Posterior cingulate gyrus (tissue), 11 donors: ENCODE measurements at regions not wholly inside any gene's neighbourhood (a gene's known extent, or its start where the extent isn't known, plus 50 kb on each side); places are given as distances from the start of the nearest gene placed in this dataset.
"Not testable (repeated sequence)": the region's sequence is repeated elsewhere in the genome, so short reads cannot be mapped to it uniquely, and the experiment has no call there.

Experiments
- DNase-seq, 10 donors: peaks; one replicate each; pipeline versions ENCODE4 v3.0.0 to v3.0.0-alpha.2; 2020 to 2021; ENCODE audit warnings: mixed read lengths in 3 of 10
- intact Hi-C: fragments of 100-400 bp; cut with DNase I; formaldehyde crosslinking; loops from one replicate; pipeline ENCODE4 v1.15.1; 2023

DNA sequence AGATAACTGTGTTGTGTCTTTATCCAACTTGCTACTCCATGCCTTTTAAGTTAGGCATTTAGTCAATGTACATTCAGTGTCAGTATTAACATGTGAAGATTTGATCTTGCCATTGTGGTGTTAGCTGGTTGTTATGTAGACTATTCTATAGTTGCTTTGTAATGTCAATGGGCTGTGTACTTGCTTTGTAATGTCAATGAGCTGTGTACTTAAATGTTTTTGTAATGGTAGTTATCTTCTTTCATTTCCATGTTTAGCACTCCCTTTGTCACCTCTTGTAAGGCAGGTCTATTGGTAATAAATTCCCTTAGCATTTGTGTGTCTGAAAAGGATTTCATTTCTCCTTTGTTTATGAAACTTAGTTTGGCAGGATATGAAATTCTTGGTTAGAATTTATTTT lies 53.4 kb downstream of the MC4R start:
- no peak for DNase-seq
- intact Hi-C loops = no loop called here

DNA sequence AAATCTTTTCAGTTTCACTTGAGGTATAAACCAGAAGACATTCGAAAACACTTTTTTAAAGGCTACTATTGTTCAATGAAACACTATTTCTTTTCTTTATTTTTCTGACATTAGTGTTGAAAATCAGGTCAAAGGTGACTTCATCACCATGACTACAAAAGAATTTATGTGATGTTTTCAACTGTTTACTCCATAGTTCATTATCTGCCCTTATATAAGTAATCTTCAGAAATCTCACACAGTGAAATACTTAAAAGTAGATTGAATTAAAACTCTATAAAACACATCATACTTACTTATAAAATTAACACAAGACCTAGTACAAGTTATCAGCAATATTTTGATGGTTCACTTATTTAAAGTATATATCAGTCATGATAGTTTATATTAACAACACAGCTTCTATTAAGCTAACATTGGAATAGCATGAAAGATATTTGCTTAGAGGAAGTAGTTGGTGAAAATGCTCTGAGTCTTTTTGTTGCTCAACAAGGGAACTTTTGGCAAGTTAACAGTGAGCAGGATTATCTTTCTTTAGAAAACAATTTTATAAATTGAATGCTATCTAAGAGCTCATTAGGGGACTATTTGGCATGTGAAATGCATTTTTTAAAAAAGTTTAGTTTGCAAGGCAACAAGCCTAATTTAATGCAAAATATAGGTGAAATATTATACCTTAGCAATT lies 60.8 kb downstream of the MC4R start:
- intact Hi-C loops = no loop called here
- no peak for DNase-seq

DNA sequence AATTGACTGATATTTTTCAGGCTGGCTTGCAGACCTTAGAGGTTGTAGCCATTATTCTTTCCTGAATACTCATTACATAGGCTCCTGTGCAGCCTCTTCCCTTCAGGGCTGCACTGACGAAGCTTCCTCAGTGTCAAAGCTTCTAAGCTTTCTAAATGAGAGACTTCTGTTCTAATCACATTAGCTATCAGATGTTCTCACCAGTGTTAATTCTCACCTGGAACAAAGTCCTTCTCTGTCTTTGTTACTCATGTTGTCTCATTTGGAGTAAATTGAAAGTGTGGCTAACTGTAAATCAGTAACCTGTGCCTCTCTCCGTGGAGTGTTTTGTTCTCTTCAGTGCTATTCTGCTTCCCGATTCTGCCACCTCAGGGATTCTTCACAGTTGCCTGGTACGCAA lies 76.9 kb downstream of the MC4R start:
- intact Hi-C loops = no loop called here
- DNase-seq = no peak

DNA sequence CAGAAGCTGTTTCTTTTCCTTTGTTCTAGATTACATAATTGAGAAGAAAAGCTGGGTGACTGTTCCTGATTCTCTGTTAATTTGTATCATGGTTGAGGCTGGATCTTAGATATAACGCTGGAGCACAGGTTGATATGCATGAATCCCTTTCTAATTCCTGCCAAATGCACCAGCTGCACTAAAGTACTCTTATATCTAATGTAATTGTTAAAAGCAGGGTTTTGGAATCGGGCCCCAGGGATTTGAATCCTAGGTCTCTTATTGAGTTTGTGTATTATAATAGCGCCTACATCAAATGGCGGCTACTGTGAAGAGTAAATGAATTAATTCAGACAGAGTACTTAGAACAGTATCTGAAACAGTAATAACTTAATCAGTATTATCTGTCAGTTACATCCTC lies 80.4 kb downstream of the MC4R start:
- no peak for DNase-seq
- intact Hi-C loops = no loop called here

DNA sequence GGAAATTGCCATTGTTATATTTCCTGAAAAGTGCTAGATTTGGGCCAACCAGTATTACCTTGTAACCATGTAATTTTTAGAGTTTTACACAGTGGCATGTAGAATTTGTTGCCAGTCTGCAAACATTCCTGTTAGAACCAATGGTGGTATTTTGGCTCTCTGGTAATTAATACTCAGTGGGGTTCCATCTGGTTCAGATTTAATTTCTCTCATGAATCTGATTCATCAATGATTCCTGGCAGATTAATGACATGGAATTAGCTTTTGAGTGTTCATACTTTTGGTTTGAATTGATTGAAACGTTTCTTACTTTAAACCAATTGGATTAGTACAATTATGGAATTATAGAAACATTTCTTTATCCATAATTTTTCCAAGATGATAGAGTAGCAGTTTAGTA lies 93.2 kb downstream of the MC4R start:
- DNase-seq = no peak
- intact Hi-C loops = no loop called here

DNA sequence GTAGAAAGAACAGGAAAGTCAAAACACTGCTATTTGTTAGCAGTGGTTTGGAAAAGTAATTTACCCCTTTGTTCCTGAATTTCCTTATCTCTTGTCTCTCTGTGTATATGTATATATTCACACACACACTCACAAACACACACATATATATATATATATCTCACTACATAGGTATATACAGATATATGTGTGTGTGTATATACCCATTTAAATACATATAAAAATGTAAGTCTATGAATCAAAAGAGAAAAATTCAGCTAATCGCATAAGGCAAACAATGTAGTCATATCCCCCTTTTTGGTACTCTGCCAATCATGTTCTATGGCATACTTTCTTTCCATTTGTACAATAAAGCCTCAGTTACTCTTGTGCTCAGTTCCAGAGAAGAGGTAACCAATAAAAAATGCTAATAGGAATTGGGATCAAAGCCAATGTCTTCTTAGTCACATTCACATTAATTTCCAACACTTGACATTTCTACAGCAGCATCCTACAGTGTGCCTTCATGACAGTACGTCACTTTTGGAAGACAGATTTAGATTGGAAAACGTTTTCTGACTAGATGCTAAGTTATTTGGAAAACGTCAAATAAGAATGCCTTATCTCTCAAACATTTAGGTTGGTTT lies 94.6 kb downstream of the MC4R start:
- no peak for DNase-seq
- intact Hi-C loops = no loop called here

DNA sequence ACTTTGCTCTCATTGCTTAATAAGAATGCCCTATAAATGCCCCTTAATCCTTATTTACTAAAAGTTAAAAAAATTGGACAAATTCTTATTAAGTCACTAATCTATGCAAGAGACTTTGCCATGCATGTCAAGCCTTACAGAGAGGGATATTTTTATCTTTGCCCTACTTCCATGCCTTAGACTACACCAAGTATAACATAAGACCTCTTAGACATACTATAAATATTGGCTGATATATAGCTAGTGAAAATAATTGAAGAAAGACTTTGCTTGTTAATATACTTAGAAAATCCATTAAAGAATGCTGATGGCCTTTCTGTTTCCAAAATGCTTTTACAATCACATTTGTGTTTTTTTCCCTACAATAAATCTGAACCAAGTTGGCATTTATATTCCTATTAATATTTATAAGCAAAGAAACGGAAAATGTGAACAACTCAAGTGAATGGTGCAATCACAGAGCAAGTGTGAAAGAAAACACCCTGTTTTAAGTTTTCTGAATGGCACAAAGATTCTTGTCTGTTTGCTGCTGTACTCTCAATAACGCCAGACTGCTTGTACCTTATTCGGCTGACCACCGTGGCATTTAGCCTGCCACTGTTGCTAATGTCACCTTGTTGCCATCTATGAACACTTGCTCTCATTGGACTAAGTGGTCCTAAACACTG lies 105.0 kb downstream of the MC4R start:
- no peak for DNase-seq
- intact Hi-C loops = no loop called here

DNA sequence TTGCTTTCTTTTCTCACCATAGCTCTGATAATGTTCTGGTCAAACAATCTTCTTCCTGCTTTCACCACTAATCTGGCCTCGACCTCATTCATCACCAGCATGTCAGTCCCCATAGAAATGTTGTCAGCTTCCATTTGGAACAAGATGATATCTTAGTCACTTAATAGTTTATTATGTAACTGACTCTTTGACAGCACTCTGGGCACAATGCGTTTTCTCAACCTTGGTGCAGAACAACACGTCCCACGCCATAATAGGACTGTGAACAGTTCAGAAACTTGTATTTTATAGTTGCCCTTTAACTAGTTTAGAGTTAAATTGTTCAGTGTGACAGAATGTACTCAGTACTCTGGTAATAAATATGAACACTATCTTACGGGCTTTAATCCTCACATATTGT lies 106.0 kb downstream of the MC4R start:
- intact Hi-C loops = no loop called here

DNA sequence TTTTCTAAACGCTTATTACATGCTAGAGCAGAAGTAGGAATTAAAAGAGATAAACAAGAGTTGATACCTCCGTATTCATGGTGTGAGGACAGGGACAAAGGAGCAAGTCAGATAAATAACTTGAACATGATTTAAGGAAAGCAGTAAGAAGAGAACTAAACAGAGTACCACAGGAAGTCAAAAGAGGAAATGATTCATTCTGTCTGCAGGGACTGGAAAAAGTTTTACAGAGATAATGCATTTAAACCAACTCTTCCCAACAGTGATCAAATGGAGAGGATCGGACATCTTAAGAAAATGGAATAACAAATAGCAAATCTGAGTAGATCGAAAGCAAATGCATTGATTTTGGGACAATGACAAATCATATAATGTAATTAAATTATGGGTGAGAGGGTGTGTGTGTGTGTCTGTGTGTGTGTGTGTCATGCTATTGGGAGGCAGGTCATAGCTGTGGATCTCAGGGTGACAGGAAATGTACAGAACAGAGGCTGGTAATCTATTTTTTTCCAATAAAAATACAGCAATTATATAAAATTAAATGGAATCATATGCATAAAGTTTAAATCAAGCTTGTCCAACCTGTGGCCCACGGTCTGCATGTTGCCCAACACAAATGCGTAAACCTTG lies 113.4 kb downstream of the MC4R start:
- DNase-seq = no peak
- intact Hi-C loops = no loop called here

More for the DNA sequence above, 106.0 kb downstream of the MC4R start:
- DNase-seq = no peak

DNA sequence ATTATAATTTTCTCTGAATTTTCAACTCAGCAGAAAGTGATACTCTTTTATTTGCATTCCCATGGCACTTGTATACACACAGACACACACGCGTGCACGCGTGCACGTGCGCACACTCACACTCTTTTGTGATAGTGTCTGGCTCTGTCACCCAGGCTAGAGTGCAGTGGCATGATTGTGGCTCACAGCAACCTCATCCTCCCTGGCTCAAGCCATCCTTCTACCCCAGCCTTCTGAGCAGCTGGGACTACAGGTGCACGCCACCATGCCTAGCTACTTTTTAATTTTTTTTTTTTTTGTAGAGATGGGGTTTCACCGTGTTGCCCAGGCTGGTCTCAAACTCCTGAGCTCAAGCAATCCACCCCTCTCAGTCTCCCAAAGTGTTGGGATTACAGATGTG lies 123.2 kb downstream of the MC4R start:
- intact Hi-C loops = no loop called here
- DNase-seq = no peak

DNA sequence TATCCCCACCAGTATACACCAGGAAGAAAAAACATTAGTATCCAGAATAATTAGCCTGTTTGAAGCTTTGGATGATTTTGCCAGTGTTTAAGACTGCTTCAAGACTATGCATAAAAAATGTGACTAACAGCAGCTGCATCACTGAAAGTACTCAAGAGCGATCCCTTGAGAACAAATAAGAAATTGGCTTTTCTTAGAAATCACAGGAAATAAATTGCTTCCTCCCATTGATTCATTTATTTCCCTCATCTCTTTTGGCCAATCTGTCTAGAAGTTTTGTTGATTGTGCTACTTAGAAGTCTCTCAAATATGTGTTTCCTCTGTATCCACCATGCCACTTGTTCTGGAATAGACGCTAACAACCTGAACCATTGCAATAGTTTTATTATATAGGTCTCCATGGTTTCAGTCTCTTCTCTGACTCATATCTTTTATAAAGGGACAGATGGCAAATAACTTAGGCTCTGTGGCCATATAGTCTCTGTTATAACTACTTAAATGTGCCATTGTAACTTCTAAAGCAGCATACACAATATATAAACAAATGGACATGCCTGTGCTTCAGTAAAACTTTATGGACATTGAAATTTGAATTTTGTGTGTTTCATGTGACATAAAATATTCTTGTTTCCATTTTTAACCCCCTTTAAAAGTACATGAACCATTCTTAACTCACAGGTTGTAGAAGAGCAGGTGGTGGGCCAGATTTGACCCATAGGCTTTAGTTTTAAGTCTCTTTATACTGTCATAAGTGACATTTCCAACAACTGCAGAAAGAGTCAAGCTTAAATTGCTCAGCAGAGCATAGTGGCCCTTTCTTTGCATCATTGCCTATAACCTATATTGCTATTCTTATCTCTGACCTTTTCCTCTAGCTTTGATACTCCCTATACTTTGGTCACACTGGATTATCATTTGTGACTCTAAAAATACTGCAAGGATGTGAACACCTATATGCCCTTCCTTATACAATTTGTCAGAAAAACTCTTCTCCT lies 123.9 kb downstream of the MC4R start:
- no peak for DNase-seq
- intact Hi-C loops = no loop called here

DNA sequence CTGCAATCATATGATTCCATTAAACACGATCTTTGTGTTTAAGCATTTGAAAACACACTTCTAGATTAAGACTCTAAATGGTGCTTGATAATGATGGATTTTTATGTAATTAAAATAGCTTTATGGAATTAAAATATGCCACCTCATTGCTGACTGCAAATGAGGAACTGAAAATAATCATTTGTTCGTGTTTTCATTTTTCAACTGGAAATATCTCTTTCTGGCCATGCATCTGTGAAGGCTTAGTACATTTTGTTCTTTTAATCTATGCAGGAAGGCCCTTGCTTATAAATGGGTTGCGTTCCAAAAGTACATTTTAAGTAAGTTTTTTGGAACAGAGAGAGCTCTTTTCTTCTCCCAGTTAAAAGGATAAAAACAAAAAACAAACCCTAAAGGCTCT lies 125.5 kb downstream of the MC4R start:
- intact Hi-C loops = no loop called here
- DNase-seq = no peak

DNA sequence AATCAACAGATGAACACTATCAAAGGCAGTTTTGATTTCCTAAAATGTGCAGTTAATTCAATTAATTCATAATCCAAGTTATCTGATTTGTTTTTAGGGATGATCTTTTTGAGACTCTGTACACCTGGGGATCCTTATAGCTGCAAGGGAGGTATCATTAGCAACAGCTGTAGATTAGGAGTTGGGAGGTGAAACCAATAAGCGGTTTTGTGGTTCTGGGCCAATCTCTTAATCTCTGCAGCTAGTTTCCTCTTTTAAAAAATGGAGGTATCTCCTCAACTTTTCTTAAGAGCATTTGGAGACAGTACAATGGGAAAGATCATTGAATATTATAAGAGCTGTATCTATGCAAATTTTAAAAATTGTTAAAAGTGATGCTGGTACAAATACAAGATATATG lies 126.0 kb downstream of the MC4R start:
- intact Hi-C loops = no loop called here

DNA sequence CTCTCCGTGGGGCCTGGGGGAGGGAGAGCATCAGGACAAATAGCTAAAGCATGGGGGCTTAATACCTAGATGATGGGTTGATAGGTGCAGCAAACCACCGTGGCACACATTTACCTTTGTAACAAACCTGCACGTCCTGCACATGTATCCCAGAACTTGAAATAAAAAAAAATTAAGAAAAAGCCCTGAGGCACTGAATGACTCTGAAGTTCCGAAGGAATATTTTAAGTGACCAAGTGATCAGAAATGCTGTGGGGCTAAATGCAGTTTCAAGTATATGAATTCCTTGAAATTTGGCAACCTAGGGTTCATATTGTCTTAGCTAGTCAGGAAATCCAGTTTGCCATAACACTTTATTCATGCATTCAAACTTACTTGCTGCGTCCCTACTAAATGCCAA lies 127.5 kb downstream of the MC4R start:
- intact Hi-C loops = no loop called here
- no peak for DNase-seq

More for the DNA sequence above, 126.0 kb downstream of the MC4R start:
- DNase-seq = no peak

DNA sequence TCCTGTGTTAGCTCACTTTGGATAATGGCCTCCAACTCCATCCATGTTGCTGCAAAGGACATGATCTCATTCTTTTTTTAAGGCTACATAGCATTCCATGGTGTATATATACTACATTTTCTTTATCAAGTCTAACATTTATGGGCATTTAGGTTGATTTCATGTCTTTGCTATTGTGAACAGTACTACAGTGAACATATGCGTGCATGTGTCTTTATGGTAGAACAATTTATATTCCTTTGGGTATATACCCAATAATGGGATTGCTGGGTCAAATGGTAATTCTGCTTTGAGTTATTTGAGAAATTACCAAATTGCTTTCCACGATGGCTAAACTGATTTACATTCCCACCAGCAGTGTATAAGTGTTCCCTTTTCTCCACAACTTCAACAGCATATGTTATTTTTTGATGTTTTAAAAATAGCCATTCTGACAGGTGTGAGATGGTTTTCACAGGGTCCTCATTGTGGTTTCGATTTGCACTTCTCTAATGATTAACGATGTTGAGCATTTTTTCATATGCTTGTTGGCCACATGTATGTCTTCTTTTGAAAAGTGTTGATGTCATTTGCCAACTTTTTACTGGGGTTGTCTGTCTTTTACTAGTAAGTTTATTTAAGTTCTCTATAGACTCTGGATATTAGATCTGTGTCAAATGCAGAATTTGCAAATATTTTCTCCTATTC lies 133.4 kb downstream of the MC4R start:
- intact Hi-C loops = not testable (repeated sequence)

DNA sequence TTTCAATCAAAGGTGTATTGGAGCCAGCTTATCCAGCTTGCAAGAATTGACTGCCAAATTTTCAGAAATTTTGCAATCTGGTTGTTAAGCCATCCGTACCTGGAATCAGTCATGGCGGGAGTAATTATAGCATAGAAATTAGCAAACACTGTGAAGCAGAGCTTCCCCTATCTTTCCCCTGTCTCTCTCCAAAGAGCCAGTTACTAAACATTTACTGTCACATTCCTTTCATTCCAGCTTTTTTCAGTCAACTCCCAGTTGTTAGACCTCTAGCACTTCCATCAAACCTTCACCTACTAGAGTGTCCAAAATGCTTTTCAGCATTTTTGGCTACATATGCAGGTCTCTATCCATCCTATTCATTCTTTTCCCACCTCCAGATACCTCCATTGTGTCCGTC lies 137.4 kb downstream of the MC4R start:
- intact Hi-C loops = no loop called here
- DNase-seq = no peak

More for the DNA sequence above, 133.4 kb downstream of the MC4R start:
- not testable (repeated sequence) for DNase-seq

DNA sequence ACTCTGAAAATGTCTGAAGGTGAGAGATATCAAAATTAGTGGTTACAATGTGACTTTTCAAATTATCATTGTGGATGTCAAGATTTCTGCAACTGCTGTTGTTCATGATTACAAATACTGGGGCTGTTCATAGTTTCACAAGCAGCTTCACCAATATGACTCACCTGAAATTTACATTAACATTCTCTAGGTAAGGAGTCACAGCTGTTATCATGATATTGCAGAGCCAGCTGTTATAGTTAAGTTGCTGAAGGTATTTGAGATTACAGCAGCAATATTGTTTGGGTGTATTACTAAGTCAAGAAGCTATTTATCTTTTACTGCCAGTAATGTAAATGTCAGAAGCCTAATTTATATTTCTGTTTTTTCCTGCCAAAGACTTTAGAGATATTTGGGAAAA lies 140.0 kb downstream of the MC4R start:
- no peak for DNase-seq
- intact Hi-C loops = no loop called here

DNA sequence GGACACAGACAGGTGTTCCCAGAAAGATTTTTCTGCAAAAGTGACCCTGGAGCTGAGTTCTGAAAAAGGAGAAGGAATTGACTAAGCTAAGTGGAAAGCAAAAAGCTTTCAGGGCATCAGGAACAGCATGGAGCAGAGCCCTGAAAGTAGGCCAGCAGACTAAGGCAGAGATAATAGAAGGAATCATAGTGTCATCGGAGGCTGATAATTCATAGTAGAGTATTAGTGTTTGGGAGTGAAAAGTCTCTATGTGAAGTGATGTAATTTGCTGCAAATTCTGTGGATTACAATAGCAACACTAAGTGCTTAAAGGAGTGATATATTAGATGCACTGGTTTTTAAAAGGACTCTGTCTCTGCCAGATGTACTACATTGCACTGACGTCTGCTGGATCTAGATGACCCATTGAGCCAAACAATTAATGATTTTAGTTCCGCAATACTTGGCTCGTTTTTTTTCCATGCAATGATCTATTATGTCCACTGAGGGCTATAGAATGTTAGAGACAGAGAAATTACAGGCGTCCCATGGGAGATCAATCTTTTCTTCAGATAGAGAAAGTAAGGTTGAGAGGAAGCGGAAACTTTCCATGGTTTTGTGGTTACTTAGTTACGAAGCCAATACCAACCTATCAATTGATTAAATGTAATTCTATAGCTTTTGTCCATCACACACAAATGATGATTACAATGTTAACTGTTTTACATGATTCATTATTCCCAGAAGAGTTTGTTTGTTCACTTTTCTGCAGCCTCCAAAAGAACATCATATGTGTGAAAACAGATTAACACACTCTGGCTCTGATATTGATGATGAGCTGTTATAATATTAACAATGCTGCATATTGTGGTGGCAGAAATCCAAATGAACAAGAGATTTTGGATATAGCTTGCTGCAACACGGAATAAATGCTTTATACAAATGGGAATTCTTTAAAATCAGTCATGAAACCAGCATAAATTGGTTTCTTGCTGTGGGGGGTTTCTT lies 143.7 kb downstream of the MC4R start:
- no peak for DNase-seq
- intact Hi-C loops = no loop called here

DNA sequence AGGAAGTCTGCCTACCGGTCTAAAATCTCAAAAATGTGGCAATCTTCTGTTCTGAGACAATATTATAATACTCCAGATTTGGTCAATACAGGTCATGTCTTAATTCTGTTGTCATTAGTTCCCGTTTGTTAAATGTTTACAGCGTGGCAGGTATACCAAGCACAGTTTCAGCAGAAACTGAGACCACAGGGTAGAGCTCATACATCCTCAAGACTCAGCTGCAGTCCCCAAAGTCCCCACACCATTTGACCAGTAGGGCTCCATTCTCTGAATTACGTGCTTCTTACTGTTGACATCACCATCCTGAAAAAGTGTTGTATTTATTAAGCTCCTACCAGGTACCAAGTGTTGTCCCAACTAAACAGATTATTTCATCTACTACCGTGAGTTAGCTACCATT lies 157.1 kb downstream of the MC4R start:
- DNase-seq = no peak
- intact Hi-C loops = no loop called here
